NCI-H2029 (cell line): ENCODE measurements at regions not wholly inside any gene's neighbourhood (a gene's known extent, or its start where the extent isn't known, plus 50 kb on each side); places are given as distances from the start of the nearest gene placed in this dataset.
"Not testable (repeated sequence)": the region's sequence is repeated elsewhere in the genome, so short reads cannot be mapped to it uniquely, and the experiment has no call there.

Experiments used
- DNase-seq: peaks from one replicate; lab custom pipeline; 2025; lab: John Stamatoyannopoulos, UW

GRCh38 chr3:56955492-56956111, 104.9 kb upstream of the SPATA12 start:
- DNase-seq = no peak

- DNase-seq = no peak
Measured at GRCh38 chr3:56954125-56954524, 106.3 kb upstream of the SPATA12 start.

GRCh38 chr3:56952846-56953245, 107.6 kb upstream of the SPATA12 start:
- no peak for DNase-seq

- DNase-seq = no peak
Measured at GRCh38 chr3:56952061-56952460, 108.4 kb upstream of the SPATA12 start.

- DNase-seq = no peak
Measured at GRCh38 chr3:56951366-56951765, 109.1 kb upstream of the SPATA12 start.

- DNase-seq = not testable (repeated sequence)
Measured at GRCh38 chr3:56945378-56945777, 115.1 kb upstream of the SPATA12 start.

- DNase-seq = no peak
Measured at GRCh38 chr3:56942523-56942922, 117.9 kb upstream of the SPATA12 start.

- DNase-seq = no peak
Measured at GRCh38 chr3:56940976-56941375, 119.5 kb upstream of the SPATA12 start.

GRCh38 chr3:56940321-56940720, 120.1 kb upstream of the SPATA12 start:
- no peak for DNase-seq

GRCh38 chr3:56939834-56940233, 120.6 kb upstream of the SPATA12 start:
- DNase-seq = no peak

GRCh38 chr3:56938530-56938929, 121.9 kb upstream of the SPATA12 start:
- DNase-seq = no peak

- DNase-seq = no peak
Measured at GRCh38 chr3:56937580-56937979, 122.9 kb upstream of the SPATA12 start.

GRCh38 chr3:56935811-56936210, 124.7 kb upstream of the SPATA12 start:
- no peak for DNase-seq

- DNase-seq = not testable (repeated sequence)
Measured at GRCh38 chr3:56934481-56934880, 126.0 kb upstream of the SPATA12 start.

- no peak for DNase-seq
Measured at GRCh38 chr3:56933803-56934202, 126.7 kb upstream of the SPATA12 start.

- DNase-seq = no peak
Measured at GRCh38 chr3:56932866-56933265, 127.6 kb upstream of the SPATA12 start.

- no peak for DNase-seq
Measured at GRCh38 chr3:56931836-56932235, 128.6 kb upstream of the SPATA12 start.

GRCh38 chr3:56930706-56931105, 129.0 kb upstream of the ARHGEF3 start:
- DNase-seq = no peak

GRCh38 chr3:56929809-56930615, 128.3 kb upstream of the ARHGEF3 start:
- no peak for DNase-seq

- DNase-seq = no peak
Measured at GRCh38 chr3:56928379-56929068, 126.8 kb upstream of the ARHGEF3 start.

GRCh38 chr3:56927855-56928254, 126.1 kb upstream of the ARHGEF3 start:
- DNase-seq = no peak

GRCh38 chr3:56926947-56927282, 125.2 kb upstream of the ARHGEF3 start:
- no peak for DNase-seq

GRCh38 chr3:56926243-56926946, 124.6 kb upstream of the ARHGEF3 start:
- DNase-seq = no peak
